G401 (cell line): ENCODE measurements at regions not wholly inside any gene's neighbourhood (a gene's known extent, or its start where the extent isn't known, plus 50 kb on each side); places are given as distances from the start of the nearest gene placed in this dataset.

ENCODE experiments used
- DNase-seq: peaks from one replicate; pipeline ENCODE4 v3.0.0-alpha.2; 2015; ENCODE audit warnings: low spot score
- in situ Hi-C: cut with HindIII; loops from 2 replicates; pipeline ENCODE4 v1.10.0; 2016; ENCODE audit warnings: low sequenced_read_pairs, mixed read lengths

DNA sequence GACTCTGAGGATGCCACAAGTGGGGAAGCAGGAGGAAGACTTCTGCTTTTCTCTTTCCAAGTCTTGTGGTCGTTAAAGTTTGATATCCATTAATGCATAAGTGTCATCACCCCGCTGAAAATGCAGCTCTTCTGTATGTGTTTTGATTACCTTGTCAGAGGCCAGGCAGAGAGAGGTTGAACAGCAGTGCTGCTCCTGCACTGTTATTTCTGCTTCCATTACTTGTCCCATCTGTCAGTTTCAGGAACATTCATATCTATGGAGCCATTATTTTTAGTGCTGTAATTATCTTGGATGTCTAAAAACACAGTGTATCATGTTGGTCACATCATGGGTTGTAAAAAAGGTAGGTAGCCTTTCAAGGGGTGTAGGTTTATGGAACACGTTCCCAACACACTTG lies 62.0 kb upstream of the ESX1 start:
- in situ Hi-C loops = no loop called here

DNA sequence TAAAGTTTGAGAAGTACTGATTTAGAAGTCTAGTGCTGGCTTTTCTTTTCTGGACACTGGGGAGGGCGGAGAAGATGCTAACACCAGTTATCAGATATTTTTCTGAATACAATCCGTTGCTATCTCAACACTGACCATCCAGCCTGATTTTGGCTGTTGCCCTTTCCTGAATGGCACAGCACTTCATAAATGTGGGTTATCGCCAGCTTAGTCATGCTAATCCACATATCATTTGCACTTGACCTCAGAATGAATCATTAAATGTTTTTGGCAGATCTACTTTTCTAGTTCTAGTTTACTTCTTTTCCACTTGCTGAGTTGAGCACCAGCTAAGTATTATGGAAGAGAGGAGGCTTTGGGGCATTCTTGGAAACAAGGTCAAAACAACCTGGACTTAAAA lies 60.8 kb upstream of the ESX1 start:
- in situ Hi-C loops = no loop called here
- no peak for DNase-seq

More for the DNA sequence above, 62.0 kb upstream of the ESX1 start:
- DNase-seq = no peak

GRCh38 chrX:104310657-104311254 lies 56.0 kb upstream of the ESX1 start:
- in situ Hi-C loops = no loop called here
- no peak for DNase-seq

GRCh38 chrX:104310090-104310489 lies 55.4 kb upstream of the ESX1 start:
- in situ Hi-C loops = no loop called here
- peak; percentile 28 for DNase-seq

DNA sequence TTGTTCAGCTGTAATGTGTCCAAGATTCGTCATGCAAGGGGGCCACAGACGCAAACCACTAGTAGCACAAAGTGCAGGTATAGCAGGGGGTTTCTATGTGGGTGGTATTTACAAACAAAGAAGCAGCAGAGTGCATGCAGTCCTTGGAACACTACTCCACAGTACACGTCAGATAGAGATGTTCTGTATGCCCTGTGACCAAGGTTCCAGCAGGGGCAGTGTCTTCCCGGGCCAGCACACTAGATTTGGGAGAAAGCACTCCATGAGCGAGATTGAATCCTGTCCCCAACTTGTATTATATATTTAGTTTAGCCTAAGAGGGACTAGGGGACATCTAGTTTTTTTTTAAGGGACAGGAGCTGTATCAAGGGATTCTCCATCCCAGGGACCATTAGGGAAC lies 54.4 kb upstream of the ESX1 start:
- in situ Hi-C loops = no loop called here
- peak; percentile 0 for DNase-seq

DNA sequence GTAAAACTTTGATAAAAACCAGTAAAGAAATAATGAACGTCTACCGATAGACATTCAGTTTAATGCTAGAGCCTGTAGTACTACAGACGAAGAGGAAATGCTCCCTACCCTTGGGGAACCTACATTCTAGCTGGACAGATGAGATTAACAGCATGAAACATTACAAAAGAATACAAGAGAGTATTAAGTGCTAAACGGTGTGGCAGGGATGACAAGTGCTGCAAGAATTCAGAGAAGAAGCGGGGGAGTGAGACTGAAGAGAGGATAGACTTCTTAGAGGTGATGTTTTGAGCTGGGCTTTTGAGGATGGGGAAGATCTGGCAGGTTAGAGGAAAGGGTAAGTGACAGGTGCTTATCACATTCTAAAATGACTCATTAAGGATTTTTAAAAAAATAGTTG lies 52.6 kb upstream of the ESX1 start:
- in situ Hi-C loops = no loop called here
- DNase-seq = no peak

DNA sequence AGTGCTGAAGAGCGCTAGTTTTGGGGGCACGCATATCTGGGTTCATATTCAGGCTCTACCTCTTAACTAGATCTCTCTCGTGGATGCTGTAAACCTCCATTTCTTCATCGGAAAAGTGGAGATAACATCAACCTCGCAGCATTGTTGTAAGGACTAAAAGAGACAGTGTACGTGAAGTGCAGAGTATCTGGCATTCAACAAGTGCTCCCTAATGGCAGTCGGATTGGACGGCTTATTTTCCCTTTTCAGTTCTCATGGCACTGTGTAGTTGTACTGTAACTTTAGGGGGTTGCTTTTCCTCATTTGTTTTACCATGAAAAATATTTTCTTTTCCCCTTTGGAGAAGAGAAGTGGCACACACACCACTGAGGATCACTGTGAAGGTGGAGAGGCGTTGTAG lies 51.4 kb upstream of the ESX1 start:
- in situ Hi-C loops = no loop called here
- DNase-seq = no peak
